Breast epithelium (tissue), 3 donors: ENCODE measurements at regions not wholly inside any gene's neighbourhood (a gene's known extent, or its start where the extent isn't known, plus 50 kb on each side); places are given as distances from the start of the nearest gene placed in this dataset.

Experiments
- POLR2A ChIP-seq: fragments of 450-650 bp; IDR thresholded peaks from one replicate; pipeline ENCODE4 v1.6.1; 2016; ENCODE audit warnings: antibody characterized with exemption, mild to moderate bottlenecking, moderate library complexity
- TF ChIP-seq, protein P1 (sequence below), 3 donors: fragments of 450-650 bp; IDR thresholded peaks; one replicate each; pipeline ENCODE4 v1.5.1; 2016 to 2017; ENCODE audit warnings: antibody characterized with exemption in 3 of 3, mild to moderate bottlenecking in 3 of 3, moderate library complexity in 3 of 3

DNA sequence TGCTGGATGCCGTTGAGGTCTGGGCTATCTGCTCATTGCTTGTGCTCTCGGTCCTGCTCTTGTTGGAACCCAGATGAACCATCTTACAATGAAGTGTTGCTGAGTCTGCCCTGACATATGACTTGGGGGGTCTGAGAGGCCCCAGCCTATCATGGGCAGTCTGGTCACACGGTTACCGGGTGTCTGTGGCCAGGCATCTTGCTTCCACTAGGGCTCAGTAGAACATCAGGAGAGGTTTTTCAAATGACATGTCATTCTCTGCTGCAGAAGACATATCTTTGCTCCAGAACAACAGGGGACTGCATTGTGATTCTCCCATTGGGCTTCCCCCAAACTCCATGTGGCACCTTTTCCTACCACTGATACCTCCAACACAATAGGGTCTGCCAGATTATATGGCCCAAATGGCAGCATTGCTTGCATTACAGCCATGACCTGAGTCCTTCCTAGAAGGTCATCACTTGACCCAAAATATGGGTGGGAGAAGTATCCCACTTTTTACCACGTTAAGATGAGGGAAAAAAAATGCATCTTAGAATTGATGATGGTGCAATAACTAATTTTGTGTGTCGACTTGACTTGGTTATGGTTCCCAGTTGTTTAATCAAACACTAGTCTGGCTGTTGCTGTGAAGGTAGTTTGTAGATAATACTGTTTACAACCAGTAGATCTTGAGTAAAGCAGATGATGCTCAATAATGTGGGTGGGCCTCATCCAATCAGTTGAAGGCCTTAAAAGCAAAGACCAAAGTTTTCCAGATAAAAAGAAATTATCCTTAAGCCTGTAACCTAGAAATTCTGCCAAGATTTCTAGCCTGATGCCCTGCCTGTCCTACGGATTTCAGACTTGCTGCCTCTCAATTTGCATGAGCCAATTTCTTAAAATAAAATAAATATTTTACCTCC lies 241.0 kb downstream of the QKI start:
- TF ChIP-seq, protein P1, sequence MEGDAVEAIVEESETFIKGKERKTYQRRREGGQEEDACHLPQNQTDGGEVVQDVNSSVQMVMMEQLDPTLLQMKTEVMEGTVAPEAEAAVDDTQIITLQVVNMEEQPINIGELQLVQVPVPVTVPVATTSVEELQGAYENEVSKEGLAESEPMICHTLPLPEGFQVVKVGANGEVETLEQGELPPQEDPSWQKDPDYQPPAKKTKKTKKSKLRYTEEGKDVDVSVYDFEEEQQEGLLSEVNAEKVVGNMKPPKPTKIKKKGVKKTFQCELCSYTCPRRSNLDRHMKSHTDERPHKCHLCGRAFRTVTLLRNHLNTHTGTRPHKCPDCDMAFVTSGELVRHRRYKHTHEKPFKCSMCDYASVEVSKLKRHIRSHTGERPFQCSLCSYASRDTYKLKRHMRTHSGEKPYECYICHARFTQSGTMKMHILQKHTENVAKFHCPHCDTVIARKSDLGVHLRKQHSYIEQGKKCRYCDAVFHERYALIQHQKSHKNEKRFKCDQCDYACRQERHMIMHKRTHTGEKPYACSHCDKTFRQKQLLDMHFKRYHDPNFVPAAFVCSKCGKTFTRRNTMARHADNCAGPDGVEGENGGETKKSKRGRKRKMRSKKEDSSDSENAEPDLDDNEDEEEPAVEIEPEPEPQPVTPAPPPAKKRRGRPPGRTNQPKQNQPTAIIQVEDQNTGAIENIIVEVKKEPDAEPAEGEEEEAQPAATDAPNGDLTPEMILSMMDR (IDR thresholded peaks at IDR 0.05): no peak
- TF ChIP-seq POLR2A: no peak
